ENCODE measurements at regions not wholly inside any gene's neighbourhood (a gene's known extent, or its start where the extent isn't known, plus 50 kb on each side); places are given as distances from the start of the nearest gene placed in this dataset.

DNA sequence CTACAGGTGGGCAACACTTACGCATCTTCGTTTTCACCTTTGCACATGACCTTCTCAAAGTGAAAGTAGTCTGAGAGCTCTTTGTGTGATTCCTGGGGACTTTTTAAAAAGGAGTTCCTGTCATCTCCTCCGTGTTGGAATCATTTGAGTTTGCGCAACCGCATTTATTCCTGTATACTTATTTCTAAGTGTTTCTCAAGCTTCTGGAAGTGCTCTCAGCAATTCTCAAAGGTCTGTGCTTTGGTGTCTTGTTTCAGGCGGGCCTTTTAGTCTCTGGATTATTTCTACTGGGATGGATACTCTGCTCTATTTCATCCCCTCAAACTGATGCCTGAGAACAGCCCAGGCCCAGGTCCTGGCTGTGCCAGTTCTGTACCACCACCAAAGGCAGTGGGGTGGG, 226.5 kb upstream of the TUT7 start:
- no peaks in the 10 kb centered on the region for H3K36me3 ChIP-seq (ENCODE audit: control insufficient read depth, insufficient read depth, low read length)
- no peaks in the 10 kb centered on the region for H3K79me2 ChIP-seq (ENCODE audit: control insufficient read depth, insufficient read depth, low read length)
- TF ChIP-seq CTCF (conservative IDR thresholded peaks at IDR 0.05 in 1 of 2, IDR thresholded peaks at IDR 0.05 in 1 of 2; ENCODE audit: low read depth in 1 of 2, low read length in 2 of 2) (no peak), EZH2 (IDR thresholded peaks at IDR 0.05; ENCODE audit: low read length, missing control alignments) (no peak)
- H3K9ac ChIP-seq (ENCODE audit: insufficient read depth, low read length), result no peak overlapping the region
- no peaks in the 10 kb centered on the region for H3K4me1 ChIP-seq (ENCODE audit: control insufficient read depth, extremely low read depth, insufficient read depth, low read length)
- no peaks in the 10 kb centered on the region for H3K27me3 ChIP-seq (ENCODE audit: control insufficient read depth, insufficient read depth, low read length)
- H3K4me2 ChIP-seq (ENCODE audit: extremely low read depth, insufficient read depth, low read length), result no peak overlapping the region
- H3K9me3 ChIP-seq (ENCODE audit: control insufficient read depth, insufficient read depth, low read depth, low read length), result no peaks in the 10 kb centered on the region
- no peak overlapping the region for H3K27ac ChIP-seq (ENCODE audit: insufficient read depth, low read length)
- no peaks in the 10 kb centered on the region for H4K20me1 ChIP-seq (ENCODE audit: control insufficient read depth, extremely low read depth, insufficient read depth, low read length)
- H3K4me3 ChIP-seq (replicated peaks in 1 of 4; ENCODE audit: control extremely low read depth in 1 of 4, insufficient read depth in 1 of 4, low read depth in 3 of 4, low read length in 4 of 4), result no peak overlapping the region
- no peak overlapping the region for H2AFZ ChIP-seq (ENCODE audit: low read length)
- DNase-seq (ENCODE audit: low read depth in 2 of 2), result peak in 1 of 2 donors; percentile 39

GRCh38 chr9:86578722-86579121, 224.5 kb upstream of the TUT7 start:
- H3K27me3 ChIP-seq (ENCODE audit: control insufficient read depth, insufficient read depth, low read length), result no peaks in the 10 kb centered on the region
- no peaks in the 10 kb centered on the region for H3K9me3 ChIP-seq (ENCODE audit: control insufficient read depth, insufficient read depth, low read depth, low read length)
- H3K36me3 ChIP-seq (ENCODE audit: control insufficient read depth, insufficient read depth, low read length), result no peaks in the 10 kb centered on the region
- H3K4me1 ChIP-seq (ENCODE audit: control insufficient read depth, extremely low read depth, insufficient read depth, low read length), result no peaks in the 10 kb centered on the region
- no peak overlapping the region for H2AFZ ChIP-seq (ENCODE audit: low read length)
- H4K20me1 ChIP-seq (ENCODE audit: control insufficient read depth, extremely low read depth, insufficient read depth, low read length), result no peaks in the 10 kb centered on the region
- H3K9ac ChIP-seq (ENCODE audit: insufficient read depth, low read length), result no peak overlapping the region
- no peak overlapping the region for H3K27ac ChIP-seq (ENCODE audit: insufficient read depth, low read length)
- no peaks in the 10 kb centered on the region for H3K79me2 ChIP-seq (ENCODE audit: control insufficient read depth, insufficient read depth, low read length)
- TF ChIP-seq EZH2 (IDR thresholded peaks at IDR 0.05; ENCODE audit: low read length, missing control alignments) (no peak), CTCF (conservative IDR thresholded peaks at IDR 0.05 in 1 of 2, IDR thresholded peaks at IDR 0.05 in 1 of 2; ENCODE audit: low read depth in 1 of 2, low read length in 2 of 2) (no peak)
- DNase-seq (ENCODE audit: low read depth in 2 of 2), result no peak
- H3K4me3 ChIP-seq (replicated peaks in 1 of 4; ENCODE audit: control extremely low read depth in 1 of 4, insufficient read depth in 1 of 4, low read depth in 3 of 4, low read length in 4 of 4), result no peak overlapping the region
- H3K4me2 ChIP-seq (ENCODE audit: extremely low read depth, insufficient read depth, low read length), result no peak overlapping the region

- Histone ChIP-seq H3K9ac (ENCODE audit: insufficient read depth, low read length) (no peak overlapping the region), H3K27me3 (ENCODE audit: control insufficient read depth, insufficient read depth, low read length) (no peaks in the 10 kb centered on the region), H3K4me2 (ENCODE audit: extremely low read depth, insufficient read depth, low read length) (no peak overlapping the region), H3K79me2 (ENCODE audit: control insufficient read depth, insufficient read depth, low read length) (no peaks in the 10 kb centered on the region), H3K27ac (ENCODE audit: insufficient read depth, low read length) (no peak overlapping the region), H3K4me3 (replicated peaks in 1 of 4; ENCODE audit: control extremely low read depth in 1 of 4, insufficient read depth in 1 of 4, low read depth in 3 of 4, low read length in 4 of 4) (no peak overlapping the region), H3K36me3 (ENCODE audit: control insufficient read depth, insufficient read depth, low read length) (no peaks in the 10 kb centered on the region), H2AFZ (ENCODE audit: low read length) (no peak overlapping the region), H4K20me1 (ENCODE audit: control insufficient read depth, extremely low read depth, insufficient read depth, low read length) (no peaks in the 10 kb centered on the region), H3K4me1 (ENCODE audit: control insufficient read depth, extremely low read depth, insufficient read depth, low read length) (no peaks in the 10 kb centered on the region), H3K9me3 (ENCODE audit: control insufficient read depth, insufficient read depth, low read depth, low read length) (no peaks in the 10 kb centered on the region)
- TF ChIP-seq CTCF (conservative IDR thresholded peaks at IDR 0.05 in 1 of 2, IDR thresholded peaks at IDR 0.05 in 1 of 2; ENCODE audit: low read depth in 1 of 2, low read length in 2 of 2) (no peak), EZH2 (IDR thresholded peaks at IDR 0.05; ENCODE audit: low read length, missing control alignments) (no peak)
- no peak for DNase-seq (ENCODE audit: low read depth in 2 of 2)
Observed at GRCh38 chr9:86577420-86578333, 223.5 kb upstream of the TUT7 start.

Data from fibroblast of lung (primary cell).